ENCODE measurements at regions not wholly inside any gene's neighbourhood (a gene's known extent, or its start where the extent isn't known, plus 50 kb on each side); places are given as distances from the start of the nearest gene placed in this dataset.

- Histone ChIP-seq H3K9me2 (ENCODE audit: insufficient read depth, low read length) (no peaks in the 10 kb centered on the region), H3K27me3 (ENCODE audit: insufficient read depth, low read depth, low read length) (no peaks in the 10 kb centered on the region)
- TF ChIP-seq POLR2AphosphoS5 (IDR thresholded peaks at IDR 0.05), result peak; percentile 30
- TF ChIP-seq MXI1 (conservative IDR thresholded peaks at IDR 0.05; ENCODE audit: poor library complexity, severe bottlenecking), result no peak
- TF ChIP-seq REST (IDR thresholded peaks at IDR 0.05; ENCODE audit: borderline replicate concordance), result no peak
- no peak for TF ChIP-seq SMC3 (conservative IDR thresholded peaks at IDR 0.05; ENCODE audit: poor library complexity)
- no peak for TF ChIP-seq TAF1 (IDR thresholded peaks at IDR 0.05; ENCODE audit: low read depth)
- TF ChIP-seq CTCF (IDR thresholded peaks at IDR 0.05; ENCODE audit: poor library complexity, severe bottlenecking), result no peak
- no peak for TF ChIP-seq RAD21 (conservative IDR thresholded peaks at IDR 0.05)
- no peak for TF ChIP-seq EZH2 (IDR thresholded peaks at IDR 0.05; ENCODE audit: borderline replicate concordance, insufficient read depth, low read length, poor library complexity, severe bottlenecking)
- peak; percentile 20 for TF ChIP-seq EP300 (conservative IDR thresholded peaks at IDR 0.05; ENCODE audit: poor library complexity, severe bottlenecking)
These were observed 531.8 kb downstream of the NXPH1 start for GRCh38 chr7:8965177-8965576.

GRCh38 chr7:8973601-8974000 lies 540.2 kb downstream of the NXPH1 start:
- TF ChIP-seq POLR2AphosphoS5 (IDR thresholded peaks at IDR 0.05) (no peak), CTCF (IDR thresholded peaks at IDR 0.05; ENCODE audit: poor library complexity, severe bottlenecking) (no peak)
- H3K9me3 ChIP-seq (ENCODE audit: low read length), result peaks cover 5% of the 10 kb centered on the region

More at GRCh38 chr7:8965177-8965576, 531.8 kb downstream of the NXPH1 start:
- no peak overlapping the region for H3K4me2 ChIP-seq (ENCODE audit: low read length)
- H3K79me2 ChIP-seq (replicated peaks; ENCODE audit: insufficient read depth, low read length), result no peaks in the 10 kb centered on the region
- no peak overlapping the region for H3K4me3 ChIP-seq (ENCODE audit: low read length)
- no peaks in the 10 kb centered on the region for H3F3A ChIP-seq (ENCODE audit: insufficient read depth, low read length, poor library complexity, severe bottlenecking)
- no peaks in the 10 kb centered on the region for H3K9me3 ChIP-seq (ENCODE audit: low read length)
- no peak overlapping the region for H2AFZ ChIP-seq (ENCODE audit: low read depth, low read length)
- H3K36me3 ChIP-seq (ENCODE audit: insufficient read depth, low read length), result no peaks in the 10 kb centered on the region
- H4K20me1 ChIP-seq (ENCODE audit: insufficient read depth), result no peaks in the 10 kb centered on the region
- H3K9ac ChIP-seq (ENCODE audit: low read length), result no peak overlapping the region
- no peak overlapping the region for H3K27ac ChIP-seq (ENCODE audit: low read length)

More at GRCh38 chr7:8973601-8974000, 540.2 kb downstream of the NXPH1 start:
- H3K27me3 ChIP-seq (ENCODE audit: insufficient read depth, low read depth, low read length), result no peaks in the 10 kb centered on the region
- no peak overlapping the region for H2AFZ ChIP-seq (ENCODE audit: low read depth, low read length)
- no peak overlapping the region for H3K27ac ChIP-seq (ENCODE audit: low read length)
- H3K9me2 ChIP-seq (ENCODE audit: insufficient read depth, low read length), result no peaks in the 10 kb centered on the region
- no peak overlapping the region for H3K4me2 ChIP-seq (ENCODE audit: low read length)
- H3K9ac ChIP-seq (ENCODE audit: low read length), result no peak overlapping the region
- H4K20me1 ChIP-seq (ENCODE audit: insufficient read depth), result no peaks in the 10 kb centered on the region
- no peak overlapping the region for H3K4me3 ChIP-seq (ENCODE audit: low read length)
- H3F3A ChIP-seq (ENCODE audit: insufficient read depth, low read length, poor library complexity, severe bottlenecking), result no peaks in the 10 kb centered on the region
- no peaks in the 10 kb centered on the region for H3K79me2 ChIP-seq (replicated peaks; ENCODE audit: insufficient read depth, low read length)
- no peaks in the 10 kb centered on the region for H3K36me3 ChIP-seq (ENCODE audit: insufficient read depth, low read length)

Measured in neural cell (in vitro differentiated cells).